Ramos (cell line): ENCODE measurements at regions not wholly inside any gene's neighbourhood (a gene's known extent, or its start where the extent isn't known, plus 50 kb on each side); places are given as distances from the start of the nearest gene placed in this dataset.

Experiments
- in situ Hi-C: fragments of 300-500 bp; cut with MboI; formaldehyde crosslinking; loops from one replicate; pipeline ENCODE4 v1.14.3; 2022; ENCODE audit warnings: low sequenced_read_pairs; ENCODE audit not compliant: unreplicated experiment

GRCh38 chr6:114431641-114432040, 88.8 kb upstream of the HS3ST5 start:
- in situ Hi-C loops, result no loop called here

DNA sequence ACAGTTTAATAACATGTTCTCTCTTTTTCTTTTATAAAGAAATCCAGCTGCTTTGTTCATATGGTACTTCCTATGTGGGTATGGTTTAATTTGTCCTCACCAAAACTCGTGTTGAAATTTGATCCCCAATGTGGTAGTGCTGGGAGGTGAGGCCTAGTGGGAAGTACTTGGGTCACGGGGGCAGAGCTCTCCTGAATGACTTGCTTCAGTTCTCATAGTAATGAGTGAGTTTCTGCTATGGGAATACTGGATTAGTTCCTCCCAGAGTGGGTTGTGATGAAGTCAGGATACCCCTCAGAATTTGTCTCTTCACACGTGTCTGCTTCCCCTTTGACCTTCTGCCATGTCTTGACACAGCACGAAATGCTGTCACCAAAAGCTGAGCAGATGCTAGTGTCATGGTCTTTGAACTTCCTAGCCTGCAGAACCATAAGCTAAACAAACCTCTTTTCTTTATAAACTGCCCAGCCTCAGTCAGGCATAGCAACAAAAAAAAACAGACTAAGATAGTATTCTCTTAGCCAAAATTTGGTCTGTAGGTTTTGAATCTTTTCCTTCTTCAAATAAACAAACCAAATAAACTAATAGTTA, 87.8 kb upstream of the HS3ST5 start:
- in situ Hi-C loops, result no loop called here

- in situ Hi-C loops, result no loop called here
Observed at GRCh38 chr6:114428341-114428740, 85.5 kb upstream of the HS3ST5 start.

DNA sequence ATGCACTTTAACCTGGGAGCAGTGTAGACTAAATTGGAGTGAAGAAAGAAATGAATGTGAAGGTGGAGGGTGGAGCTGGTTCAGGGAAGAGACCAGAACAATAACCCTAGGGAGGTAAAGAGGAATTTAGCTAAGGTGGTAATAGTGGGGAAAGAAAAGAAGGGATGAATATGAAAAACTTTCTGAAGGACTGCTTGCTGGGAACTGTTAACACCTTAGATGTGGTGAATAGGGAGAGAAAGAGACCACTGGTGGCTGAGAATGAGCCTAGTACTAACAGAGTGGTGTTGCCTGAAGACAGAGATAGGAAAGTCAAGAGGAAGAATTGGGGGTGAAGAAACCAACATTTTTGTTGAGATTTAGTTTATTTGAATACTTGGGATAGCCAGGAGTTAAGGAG, 78.4 kb upstream of the HS3ST5 start:
- in situ Hi-C loops, result no loop called here

DNA sequence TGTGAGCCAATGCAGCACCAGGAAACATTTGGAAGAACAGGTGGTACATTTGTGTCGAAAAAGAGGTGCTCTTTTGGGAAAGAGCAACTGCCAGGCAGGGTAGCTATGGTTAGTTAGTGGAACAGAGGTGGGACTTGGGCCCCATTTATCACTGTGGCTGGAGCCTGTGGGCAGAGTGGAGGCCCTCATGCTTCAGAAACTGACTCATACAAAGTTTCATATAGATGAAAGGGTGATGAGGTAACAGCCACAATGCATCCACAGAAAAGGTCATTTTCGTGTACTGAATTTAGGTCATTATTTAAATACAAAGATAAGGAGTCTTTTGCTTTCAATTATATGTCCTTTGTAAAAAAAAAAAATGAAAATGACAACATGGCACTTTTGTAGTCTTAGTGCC, 76.4 kb upstream of the HS3ST5 start:
- in situ Hi-C loops, result no loop called here

DNA sequence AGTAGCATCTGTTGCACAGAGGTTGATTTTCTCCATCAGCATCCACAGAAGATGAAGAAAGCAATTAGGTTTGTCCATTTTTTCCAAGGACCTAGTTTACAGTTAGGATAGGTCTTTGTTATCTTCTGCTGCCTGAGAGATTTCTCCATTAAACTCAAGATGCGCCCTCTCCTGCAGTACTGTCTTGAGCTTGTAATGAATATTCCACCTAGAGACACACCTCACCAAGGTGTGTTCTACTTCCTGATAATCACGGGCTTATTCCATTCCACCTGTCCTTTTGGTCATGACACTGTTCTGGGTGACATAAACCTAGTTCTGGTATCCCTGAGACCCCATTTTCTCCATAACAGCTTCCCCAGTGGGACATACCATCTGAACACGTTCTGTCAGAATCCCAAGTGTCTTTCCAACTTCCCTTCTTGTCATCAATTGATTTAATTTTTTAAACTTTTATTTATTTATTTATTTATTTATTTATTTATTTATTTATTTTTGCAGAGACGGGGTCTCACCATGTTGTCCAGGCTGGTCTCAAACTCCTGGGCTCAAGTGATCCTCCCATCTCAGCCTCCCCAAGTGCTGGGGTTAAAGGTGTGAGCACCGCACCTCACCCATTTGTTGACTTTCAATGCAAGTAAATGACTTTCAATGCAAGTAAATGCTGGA, 75.6 kb upstream of the HS3ST5 start:
- in situ Hi-C loops, result no loop called here

DNA sequence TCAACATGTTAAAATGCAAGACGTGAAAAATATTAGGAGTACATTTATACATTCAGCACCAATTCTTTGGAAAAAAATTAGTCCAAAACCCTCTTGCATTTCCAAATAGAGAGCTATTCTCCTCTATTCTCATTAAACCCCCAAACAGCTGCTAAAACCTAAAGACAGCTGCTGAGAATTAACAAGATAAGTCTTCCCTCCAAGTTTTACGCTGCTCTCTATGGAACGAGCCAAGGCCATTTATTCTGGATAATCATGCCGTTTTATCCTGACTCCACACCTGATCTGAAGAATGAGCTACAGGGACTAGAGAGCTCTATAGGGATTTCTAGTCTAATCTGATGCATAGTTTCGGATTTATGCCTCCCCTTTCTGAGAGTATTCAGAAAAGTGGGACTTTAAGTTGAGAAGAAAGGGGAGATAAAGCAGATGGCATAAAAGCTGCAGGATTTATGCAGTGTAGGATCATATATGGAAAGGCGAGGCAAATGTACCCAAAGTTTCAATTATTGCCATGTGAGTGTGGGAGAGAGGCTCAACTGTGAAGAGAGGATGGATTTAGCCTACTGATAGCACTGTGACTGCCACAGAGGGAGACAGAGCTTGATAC, 64.7 kb upstream of the HS3ST5 start:
- in situ Hi-C loops, result no loop called here

GRCh38 chr6:114404339-114404955, 61.6 kb upstream of the HS3ST5 start:
- in situ Hi-C loops, result no loop called here

DNA sequence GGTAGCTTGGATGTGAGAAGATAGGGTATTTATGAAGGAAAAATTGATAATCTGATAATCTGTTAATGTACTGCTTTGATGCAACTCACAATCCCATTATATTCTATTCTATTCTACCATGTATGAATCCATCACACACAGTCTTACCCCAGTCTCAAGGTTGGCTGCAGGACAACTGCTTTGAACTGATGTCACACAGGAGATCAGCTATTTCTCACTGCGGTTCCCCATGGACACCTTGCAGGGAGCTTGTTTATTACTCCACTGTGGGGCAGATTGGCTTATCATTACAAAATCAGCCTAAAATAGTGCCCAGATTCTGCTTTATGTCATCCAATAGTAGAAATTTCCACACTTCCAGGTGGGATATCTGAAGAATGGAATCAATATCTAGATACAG, 61.0 kb upstream of the HS3ST5 start:
- in situ Hi-C loops, result no loop called here

DNA sequence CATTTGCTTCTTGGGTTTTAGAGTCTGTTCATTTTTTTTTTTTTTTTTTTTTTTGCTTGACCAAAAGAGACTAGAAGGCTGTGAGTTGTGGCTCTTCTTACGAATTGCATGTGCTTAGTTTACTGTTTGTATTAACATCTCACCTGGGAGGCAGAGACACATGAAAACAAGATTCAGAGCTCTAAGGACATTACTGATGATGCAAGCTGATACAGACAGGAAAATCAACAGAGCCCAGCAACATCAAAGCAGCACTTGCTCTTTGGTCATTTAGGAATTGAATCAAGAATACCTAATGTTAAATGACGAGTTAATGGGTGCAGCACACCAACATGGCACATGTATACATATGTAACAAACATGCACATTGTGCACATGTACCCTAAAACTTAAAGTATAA, 55.7 kb upstream of the HS3ST5 start:
- in situ Hi-C loops, result no loop called here
